Superior temporal gyrus (tissue), 1 donor: ENCODE measurements at regions not wholly inside any gene's neighbourhood (a gene's known extent, or its start where the extent isn't known, plus 50 kb on each side); places are given as distances from the start of the nearest gene placed in this dataset.
"Not testable (repeated sequence)": the region's sequence is repeated elsewhere in the genome, so short reads cannot be mapped to it uniquely, and the experiment has no call there.

ENCODE experiments used
- DNase-seq: peaks from one replicate; pipeline ENCODE4 v3.0.0-alpha.2; 2016; ENCODE audit errors: extremely low spot score

GRCh38 chr7:112982441-112983063, 104.1 kb downstream of the GPR85 start:
- DNase-seq, result no peak

- DNase-seq, result no peak
These were observed 104.7 kb downstream of the GPR85 start for GRCh38 chr7:112981966-112982365.

GRCh38 chr7:112979055-112979454, 107.6 kb downstream of the GPR85 start:
- not testable (repeated sequence) for DNase-seq

GRCh38 chr7:112977244-112977955, 109.2 kb downstream of the GPR85 start:
- DNase-seq, result not testable (repeated sequence)

GRCh38 chr7:112970771-112971170, 115.9 kb downstream of the GPR85 start:
- DNase-seq, result no peak

GRCh38 chr7:112969946-112970345, 116.7 kb downstream of the GPR85 start:
- no peak for DNase-seq

- DNase-seq, result no peak
These were observed 121.1 kb downstream of the GPR85 start for GRCh38 chr7:112965506-112965905.

- no peak for DNase-seq
These were observed 123.0 kb downstream of the GPR85 start for GRCh38 chr7:112963634-112964033.

GRCh38 chr7:112962815-112963214, 123.8 kb downstream of the GPR85 start:
- DNase-seq, result no peak

GRCh38 chr7:112959276-112959675, 127.4 kb downstream of the GPR85 start:
- no peak for DNase-seq

- no peak for DNase-seq
These were observed 127.9 kb downstream of the GPR85 start for GRCh38 chr7:112958775-112959174.

GRCh38 chr7:112957901-112958300, 128.7 kb downstream of the GPR85 start:
- no peak for DNase-seq

GRCh38 chr7:112953031-112953430, 133.6 kb downstream of the GPR85 start:
- DNase-seq, result not testable (repeated sequence)

GRCh38 chr7:112951070-112951469, 135.6 kb downstream of the GPR85 start:
- DNase-seq, result no peak

- DNase-seq, result not testable (repeated sequence)
These were observed 136.9 kb downstream of the GPR85 start for GRCh38 chr7:112949682-112950081.

- DNase-seq, result no peak
These were observed 140.3 kb downstream of the GPR85 start for GRCh38 chr7:112946350-112946749.

- DNase-seq, result no peak
These were observed 141.6 kb downstream of the GPR85 start for GRCh38 chr7:112945046-112945445.

- no peak for DNase-seq
These were observed 143.6 kb downstream of the GPR85 start for GRCh38 chr7:112942981-112943380.

- DNase-seq, result not testable (repeated sequence)
These were observed 144.5 kb downstream of the GPR85 start for GRCh38 chr7:112942125-112942524.

- no peak for DNase-seq
These were observed 146.3 kb downstream of the GPR85 start for GRCh38 chr7:112940314-112940732.

GRCh38 chr7:112939574-112940313, 146.9 kb downstream of the GPR85 start:
- peak; percentile 99 for DNase-seq

GRCh38 chr7:112938863-112939573, 147.6 kb downstream of the GPR85 start:
- DNase-seq, result peak; percentile 32
